Suprapubic skin (tissue), 4 donors: ENCODE measurements at regions not wholly inside any gene's neighbourhood (a gene's known extent, or its start where the extent isn't known, plus 50 kb on each side); places are given as distances from the start of the nearest gene placed in this dataset.

Source experiments
- DNase-seq, 2 donors: peaks; one replicate each; pipeline ENCODE4 v3.0.0-alpha.2; 2019; ENCODE audit warnings: low spot score in 2 of 2
- H3K27ac ChIP-seq: fragments of 200-600 bp; sonication (generic); one replicate; pipeline ENCODE4 v1.5.1; 2019
- H3K27me3 ChIP-seq: fragments of 200-600 bp; sonication (generic); one replicate; pipeline ENCODE4 v1.5.1; 2019
- H3K36me3 ChIP-seq: fragments of 200-600 bp; sonication (generic); one replicate; pipeline ENCODE4 v1.5.1; 2019
- H3K4me1 ChIP-seq: fragments of 200-600 bp; sonication (generic); one replicate; pipeline ENCODE4 v1.5.1; 2019
- H3K4me3 ChIP-seq: fragments of 200-600 bp; sonication (generic); one replicate; pipeline ENCODE4 v1.5.1; 2019; ENCODE audit warnings: mild to moderate bottlenecking
- H3K9me3 ChIP-seq: fragments of 200-600 bp; sonication (generic); one replicate; pipeline ENCODE4 v1.5.1; 2019
- EP300 ChIP-seq: sonication (generic); formaldehyde crosslinking; IDR thresholded peaks from one replicate; pipeline ENCODE4 v1.6.1; 2017; ENCODE audit warnings: antibody characterized with exemption
- POLR2A ChIP-seq, 2 donors: fragments of 450-650 bp; IDR thresholded peaks; one replicate each; pipeline ENCODE4 v1.6.1; 2017; ENCODE audit warnings: antibody characterized with exemption in 2 of 2, mild to moderate bottlenecking in 2 of 2, moderate library complexity in 2 of 2
- POLR2AphosphoS5 ChIP-seq, 3 donors: sonication (generic); formaldehyde crosslinking; IDR thresholded peaks; one replicate each; pipeline ENCODE4 v1.6.1; 2017; ENCODE audit warnings: antibody characterized with exemption in 3 of 3
- WGBS: methylation state at CpG from one replicate; pipeline ENCODE4 v1.1.5; 2018; 5-methylcytosine and 5-hydroxymethylcytosine counted together
- TF ChIP-seq, protein P1 (sequence below), 2 donors: fragments of 200-600 bp in 1 of 2; fragments of 450-650 bp in 1 of 2; sonication (generic) in 1 of 2; IDR thresholded peaks; one replicate each; pipeline ENCODE4 v1.5.1; 2016 to 2019; ENCODE audit warnings: antibody characterized with exemption in 2 of 2, mild to moderate bottlenecking in 1 of 2, moderate library complexity in 1 of 2

DNA sequence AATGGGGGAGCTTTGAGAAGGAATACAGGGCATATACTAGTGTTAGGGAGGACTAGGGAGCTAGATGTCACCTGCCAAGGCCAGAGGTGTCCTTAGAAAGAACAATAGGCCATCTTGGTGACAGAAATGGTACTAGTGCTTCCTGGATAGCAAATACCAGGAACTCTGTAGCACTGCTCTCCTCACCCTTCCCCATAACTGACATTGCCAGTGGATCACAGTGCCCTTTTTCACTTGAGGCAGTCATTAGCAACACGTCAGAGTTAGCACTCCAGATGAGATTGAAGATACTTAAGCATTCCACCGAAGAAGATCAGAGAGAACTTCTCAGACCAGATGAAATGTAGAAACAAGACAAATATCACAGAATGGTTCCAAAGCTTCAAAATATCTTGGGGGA, 103.1 kb upstream of the PDZRN3 start:
- Histone ChIP-seq H3K4me3 (no peak overlapping the region), H3K9me3 (no peaks in the 10 kb centered on the region), H3K27ac (peak overlapping the region; percentile 30), H3K4me1 (peaks cover 17% of the 10 kb centered on the region), H3K27me3 (no peaks in the 10 kb centered on the region), H3K36me3 (no peaks in the 10 kb centered on the region)
- no peak for DNase-seq
- WGBS: 48% methylated on average over 2 of the region's 2 CpGs
- TF ChIP-seq POLR2AphosphoS5 (IDR thresholded peaks at IDR 0.05): no peak
- TF ChIP-seq, protein P1, sequence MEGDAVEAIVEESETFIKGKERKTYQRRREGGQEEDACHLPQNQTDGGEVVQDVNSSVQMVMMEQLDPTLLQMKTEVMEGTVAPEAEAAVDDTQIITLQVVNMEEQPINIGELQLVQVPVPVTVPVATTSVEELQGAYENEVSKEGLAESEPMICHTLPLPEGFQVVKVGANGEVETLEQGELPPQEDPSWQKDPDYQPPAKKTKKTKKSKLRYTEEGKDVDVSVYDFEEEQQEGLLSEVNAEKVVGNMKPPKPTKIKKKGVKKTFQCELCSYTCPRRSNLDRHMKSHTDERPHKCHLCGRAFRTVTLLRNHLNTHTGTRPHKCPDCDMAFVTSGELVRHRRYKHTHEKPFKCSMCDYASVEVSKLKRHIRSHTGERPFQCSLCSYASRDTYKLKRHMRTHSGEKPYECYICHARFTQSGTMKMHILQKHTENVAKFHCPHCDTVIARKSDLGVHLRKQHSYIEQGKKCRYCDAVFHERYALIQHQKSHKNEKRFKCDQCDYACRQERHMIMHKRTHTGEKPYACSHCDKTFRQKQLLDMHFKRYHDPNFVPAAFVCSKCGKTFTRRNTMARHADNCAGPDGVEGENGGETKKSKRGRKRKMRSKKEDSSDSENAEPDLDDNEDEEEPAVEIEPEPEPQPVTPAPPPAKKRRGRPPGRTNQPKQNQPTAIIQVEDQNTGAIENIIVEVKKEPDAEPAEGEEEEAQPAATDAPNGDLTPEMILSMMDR (IDR thresholded peaks at IDR 0.05): no peak
- TF ChIP-seq EP300: no peak
- TF ChIP-seq POLR2A (IDR thresholded peaks at IDR 0.05): no peak

DNA sequence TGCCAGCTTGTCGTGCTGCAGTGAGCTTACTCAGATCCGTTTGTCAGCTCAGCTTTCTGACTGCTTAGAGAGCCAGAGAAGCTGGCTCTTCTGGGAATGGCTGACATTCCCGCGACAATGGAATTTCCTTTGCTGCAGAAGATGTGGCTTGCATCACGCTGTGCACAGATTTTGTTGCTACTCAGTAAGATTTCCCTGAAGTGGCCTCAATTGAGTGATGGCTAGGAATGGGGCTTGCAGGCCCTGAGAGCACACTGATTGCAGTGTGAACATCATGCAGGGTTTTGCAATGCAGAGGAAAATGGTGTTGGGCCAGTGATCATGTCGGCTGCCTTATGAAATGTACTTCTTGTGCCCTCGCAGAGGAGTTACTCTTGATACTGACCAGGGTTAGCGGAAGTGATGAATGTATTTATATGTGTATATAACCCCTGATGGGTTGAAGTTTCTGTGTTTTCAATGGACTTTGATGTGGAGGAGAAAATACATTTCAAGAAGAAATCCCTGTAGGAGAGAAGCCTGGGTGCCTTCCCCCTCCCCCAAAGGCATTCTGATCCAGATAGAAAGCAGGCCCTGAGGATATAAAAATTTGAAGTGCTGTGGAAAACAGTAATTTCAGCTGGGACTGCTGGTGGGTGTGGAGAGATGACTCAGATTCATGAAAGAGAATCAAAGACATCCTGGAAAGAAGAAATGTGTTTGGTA, 102.5 kb upstream of the PDZRN3 start:
- WGBS: 52% methylated on average over 8 of the region's 8 CpGs
- no peak for DNase-seq
- TF ChIP-seq, protein P1 (IDR thresholded peaks at IDR 0.05): no peak
- TF ChIP-seq POLR2A (IDR thresholded peaks at IDR 0.05): no peak
- peak in 2 of 3 donors; percentile 33 to 56 for TF ChIP-seq POLR2AphosphoS5 (IDR thresholded peaks at IDR 0.05)

GRCh38 chr3:73723596-73723995, 98.9 kb upstream of the PDZRN3 start:
- no peak for DNase-seq
- no peaks in the 10 kb centered on the region for H3K9me3 ChIP-seq
- 94% methylated on average over 3 of the region's 3 CpGs for WGBS
- H3K4me3 ChIP-seq: no peak overlapping the region
- H3K27me3 ChIP-seq: no peaks in the 10 kb centered on the region
- no peak overlapping the region for H3K27ac ChIP-seq
- TF ChIP-seq, protein P1 (IDR thresholded peaks at IDR 0.05): no peak
- TF ChIP-seq EP300: no peak
- no peak for TF ChIP-seq POLR2A (IDR thresholded peaks at IDR 0.05)
- TF ChIP-seq POLR2AphosphoS5 (IDR thresholded peaks at IDR 0.05): no peak
- H3K36me3 ChIP-seq: no peaks in the 10 kb centered on the region
- H3K4me1 ChIP-seq: peaks cover 32% of the 10 kb centered on the region

More for the DNA sequence above, 102.5 kb upstream of the PDZRN3 start:
- Histone ChIP-seq H3K4me1 (peaks cover 17% of the 10 kb centered on the region), H3K4me3 (no peak overlapping the region), H3K36me3 (no peaks in the 10 kb centered on the region), H3K27me3 (no peaks in the 10 kb centered on the region), H3K27ac (peak overlapping the region; percentile 30), H3K9me3 (no peaks in the 10 kb centered on the region)

DNA sequence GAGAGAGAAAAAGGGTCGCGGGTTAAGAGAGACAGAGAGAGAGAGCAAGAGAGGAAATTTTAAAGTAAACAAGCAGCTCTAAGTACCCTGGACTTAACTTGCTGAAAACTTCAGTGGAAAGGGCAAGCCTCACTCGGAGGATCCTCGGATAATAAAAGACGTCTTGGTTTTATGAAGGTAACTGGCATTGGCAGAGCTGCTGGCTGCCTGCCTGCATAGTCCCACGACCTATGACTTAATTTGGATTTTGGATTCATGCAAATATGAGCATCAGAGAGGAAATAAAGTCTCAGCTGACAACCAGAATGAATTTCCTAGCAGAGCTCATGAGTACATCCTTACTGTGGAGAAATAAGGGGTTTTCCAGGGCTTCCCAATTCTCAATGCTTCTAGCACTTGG, 95.1 kb upstream of the PDZRN3 start:
- no peak for DNase-seq
- TF ChIP-seq, protein P1 (IDR thresholded peaks at IDR 0.05): no peak
- TF ChIP-seq EP300 (no peak), POLR2AphosphoS5 (IDR thresholded peaks at IDR 0.05) (no peak), POLR2A (IDR thresholded peaks at IDR 0.05) (no peak)
- Histone ChIP-seq H3K9me3 (no peaks in the 10 kb centered on the region), H3K27me3 (no peaks in the 10 kb centered on the region), H3K27ac (peak overlapping the region; percentile 20), H3K4me3 (no peak overlapping the region), H3K4me1 (peaks cover 17% of the 10 kb centered on the region), H3K36me3 (no peaks in the 10 kb centered on the region)
- 12% methylated on average over 6 of the region's 6 CpGs for WGBS

DNA sequence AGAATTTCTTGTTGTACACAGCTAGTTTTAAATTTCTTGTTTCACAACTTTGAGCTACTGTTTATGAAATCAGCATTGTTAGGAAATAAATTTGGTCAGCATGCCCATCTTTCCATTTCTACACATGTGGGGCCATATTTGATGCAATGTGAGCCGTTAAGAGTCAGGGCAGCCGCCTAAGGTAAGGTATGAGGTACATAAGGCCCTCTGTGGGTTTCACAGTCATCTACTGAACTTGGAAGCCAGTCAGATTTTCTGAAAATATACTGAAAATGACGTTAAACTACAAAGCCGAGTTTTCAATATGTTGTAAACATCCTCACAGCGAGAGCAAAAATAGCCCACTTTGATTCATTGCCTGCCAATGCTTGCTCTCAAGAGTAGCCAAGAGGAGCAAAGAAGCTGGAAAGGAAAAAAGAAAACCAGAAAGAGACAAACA, 94.7 kb upstream of the PDZRN3 start:
- Histone ChIP-seq H3K4me3 (no peak overlapping the region), H3K27ac (peak overlapping the region; percentile 20), H3K36me3 (no peaks in the 10 kb centered on the region), H3K9me3 (no peaks in the 10 kb centered on the region), H3K4me1 (peaks cover 17% of the 10 kb centered on the region), H3K27me3 (no peaks in the 10 kb centered on the region)
- TF ChIP-seq EP300 (no peak), POLR2AphosphoS5 (IDR thresholded peaks at IDR 0.05) (no peak), POLR2A (IDR thresholded peaks at IDR 0.05) (no peak)
- TF ChIP-seq, protein P1 (IDR thresholded peaks at IDR 0.05): no peak
- DNase-seq: no peak
- 26% methylated on average over 5 of the region's 5 CpGs for WGBS
